ENCODE measurements at regions not wholly inside any gene's neighbourhood (a gene's known extent, or its start where the extent isn't known, plus 50 kb on each side); places are given as distances from the start of the nearest gene placed in this dataset.

DNA sequence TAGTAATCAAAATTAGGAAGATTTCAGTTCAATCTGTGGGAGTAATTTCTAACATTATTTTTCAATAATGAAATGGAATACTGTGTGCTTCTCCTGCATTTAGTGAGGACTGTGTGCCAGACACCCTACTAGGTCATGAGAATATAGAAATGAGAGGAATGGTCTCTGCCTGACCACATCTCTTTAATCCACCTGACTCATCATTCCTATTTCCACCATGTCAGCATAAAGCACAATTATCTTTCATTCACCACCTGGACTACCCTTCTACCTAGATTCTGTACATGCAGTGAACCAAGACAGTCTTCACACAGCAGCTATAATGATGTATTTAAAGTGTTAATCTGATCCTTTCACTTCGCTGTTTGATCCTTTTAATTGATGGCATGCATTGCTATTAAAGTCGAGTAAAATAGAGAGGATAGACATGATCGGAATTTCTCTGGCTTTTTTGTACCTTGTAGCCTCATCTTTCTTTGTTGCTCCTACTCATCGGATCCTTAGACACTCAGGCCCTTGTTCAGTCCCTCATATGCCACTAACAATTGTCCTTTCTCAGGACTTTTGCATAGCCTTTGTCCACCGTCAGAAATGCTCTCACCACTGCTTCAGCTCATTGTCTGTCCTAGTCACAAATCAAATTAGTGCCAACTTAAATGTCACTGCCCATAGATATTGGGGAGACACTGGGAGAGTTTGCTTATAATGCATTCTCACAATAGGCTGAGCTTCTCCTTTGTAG lies 1037.1 kb downstream of the REEP3 start:
- WGBS, 3 donors, result 72 to 76% (median 75%) methylated on average over 5 of the region's 5 CpGs
- no peaks in the 10 kb centered on the region for H3K4me1 ChIP-seq (ENCODE audit: insufficient read depth)
- TF ChIP-seq EP300 (IDR thresholded peaks at IDR 0.05) (no peak), POLR2A (IDR thresholded peaks at IDR 0.05) (no peak)
- TF ChIP-seq, protein P1, sequence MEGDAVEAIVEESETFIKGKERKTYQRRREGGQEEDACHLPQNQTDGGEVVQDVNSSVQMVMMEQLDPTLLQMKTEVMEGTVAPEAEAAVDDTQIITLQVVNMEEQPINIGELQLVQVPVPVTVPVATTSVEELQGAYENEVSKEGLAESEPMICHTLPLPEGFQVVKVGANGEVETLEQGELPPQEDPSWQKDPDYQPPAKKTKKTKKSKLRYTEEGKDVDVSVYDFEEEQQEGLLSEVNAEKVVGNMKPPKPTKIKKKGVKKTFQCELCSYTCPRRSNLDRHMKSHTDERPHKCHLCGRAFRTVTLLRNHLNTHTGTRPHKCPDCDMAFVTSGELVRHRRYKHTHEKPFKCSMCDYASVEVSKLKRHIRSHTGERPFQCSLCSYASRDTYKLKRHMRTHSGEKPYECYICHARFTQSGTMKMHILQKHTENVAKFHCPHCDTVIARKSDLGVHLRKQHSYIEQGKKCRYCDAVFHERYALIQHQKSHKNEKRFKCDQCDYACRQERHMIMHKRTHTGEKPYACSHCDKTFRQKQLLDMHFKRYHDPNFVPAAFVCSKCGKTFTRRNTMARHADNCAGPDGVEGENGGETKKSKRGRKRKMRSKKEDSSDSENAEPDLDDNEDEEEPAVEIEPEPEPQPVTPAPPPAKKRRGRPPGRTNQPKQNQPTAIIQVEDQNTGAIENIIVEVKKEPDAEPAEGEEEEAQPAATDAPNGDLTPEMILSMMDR (IDR thresholded peaks at IDR 0.05), result no peak
- intact Hi-C loops (cut with DNase I), result no loop called here
- DNase-seq, result no peak
- H3K27ac ChIP-seq, result no peak overlapping the region
- H3K9me3 ChIP-seq, result no peaks in the 10 kb centered on the region
- H3K4me3 ChIP-seq, result no peak overlapping the region
- no peaks in the 10 kb centered on the region for H3K36me3 ChIP-seq
- H3K27me3 ChIP-seq, result no peaks in the 10 kb centered on the region

- WGBS, 3 donors, result 80 to 94% (median 91%) methylated on average over 1 of the region's 1 CpG
- H3K36me3 ChIP-seq, result no peaks in the 10 kb centered on the region
- TF ChIP-seq, protein P1 (IDR thresholded peaks at IDR 0.05), result no peak
- TF ChIP-seq EP300 (IDR thresholded peaks at IDR 0.05), result no peak
- no peak for TF ChIP-seq POLR2A (IDR thresholded peaks at IDR 0.05)
- H3K27ac ChIP-seq, result no peak overlapping the region
- no peaks in the 10 kb centered on the region for H3K9me3 ChIP-seq
- DNase-seq, result no peak
- no peaks in the 10 kb centered on the region for H3K27me3 ChIP-seq
- H3K4me3 ChIP-seq, result no peak overlapping the region
- intact Hi-C loops (cut with DNase I), result no loop called here
- H3K4me1 ChIP-seq (ENCODE audit: insufficient read depth), result no peaks in the 10 kb centered on the region
Observed at GRCh38 chr10:64571056-64571455, 1049.9 kb downstream of the REEP3 start.

DNA sequence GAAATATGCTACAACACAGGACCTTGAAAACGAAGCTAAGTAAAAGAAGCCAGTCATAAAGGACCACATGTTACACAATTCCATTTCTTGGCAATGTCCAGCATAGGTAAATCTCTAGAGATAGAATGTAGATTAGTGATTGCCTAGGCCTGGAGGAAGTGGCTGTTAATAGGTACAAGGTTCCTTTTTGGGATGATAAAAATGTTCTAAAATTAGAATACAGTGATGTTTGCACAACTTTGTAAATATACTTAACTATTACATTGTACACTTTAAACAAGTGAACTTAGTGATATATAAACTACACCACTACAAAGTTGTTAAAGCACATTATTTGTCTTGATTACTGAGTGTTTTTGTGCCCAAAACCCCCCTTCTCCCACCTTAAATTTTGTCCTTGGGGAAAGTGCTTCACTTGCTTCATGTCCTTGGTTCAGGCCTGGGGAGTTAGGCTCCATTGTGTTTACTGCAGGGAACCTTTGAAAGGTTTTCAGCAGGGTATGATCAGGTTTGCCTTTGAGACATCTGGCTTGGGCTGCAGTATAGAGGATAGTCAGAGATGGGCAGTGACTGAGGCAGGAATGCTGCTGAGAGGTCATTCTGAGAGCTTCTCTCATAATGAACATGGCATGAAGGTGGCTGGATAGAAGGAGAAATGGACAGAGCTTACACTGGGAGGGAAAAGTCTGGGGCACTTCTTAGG lies 1052.6 kb downstream of the REEP3 start:
- H3K27ac ChIP-seq, result no peak overlapping the region
- no peaks in the 10 kb centered on the region for H3K27me3 ChIP-seq
- WGBS, 3 donors, result 54 to 73% (median 61%) methylated on average over 1 of the region's 1 CpG
- no peak overlapping the region for H3K4me3 ChIP-seq
- no peaks in the 10 kb centered on the region for H3K36me3 ChIP-seq
- H3K9me3 ChIP-seq, result no peaks in the 10 kb centered on the region
- intact Hi-C loops (cut with DNase I), result no loop called here
- H3K4me1 ChIP-seq (ENCODE audit: insufficient read depth), result no peaks in the 10 kb centered on the region
- TF ChIP-seq POLR2A (IDR thresholded peaks at IDR 0.05) (no peak), EP300 (IDR thresholded peaks at IDR 0.05) (no peak)
- TF ChIP-seq, protein P1 (IDR thresholded peaks at IDR 0.05), result no peak
- no peak for DNase-seq

DNA sequence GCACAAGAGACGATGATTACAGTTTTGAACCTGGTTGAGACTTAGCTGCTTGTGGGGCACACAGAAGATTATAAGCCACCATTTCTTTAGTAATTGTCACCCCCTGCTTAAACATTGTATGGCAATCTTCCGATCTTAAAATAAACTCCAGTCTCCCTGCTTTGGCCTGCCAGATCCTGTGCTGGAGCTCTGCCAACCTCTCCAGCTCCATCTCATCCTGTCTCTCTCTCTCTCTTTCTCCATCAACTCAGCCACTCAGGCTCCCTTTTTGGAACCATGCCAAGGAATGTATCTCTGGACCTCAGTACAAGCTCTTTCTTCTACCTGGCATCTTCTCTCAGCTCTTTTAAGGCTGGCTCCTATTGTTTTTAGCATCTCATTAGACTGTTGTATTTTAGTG lies 1053.2 kb downstream of the REEP3 start:
- intact Hi-C loops (cut with DNase I), result no loop called here
- Histone ChIP-seq H3K9me3 (no peaks in the 10 kb centered on the region), H3K36me3 (no peaks in the 10 kb centered on the region), H3K27ac (no peak overlapping the region), H3K4me3 (no peak overlapping the region), H3K27me3 (no peaks in the 10 kb centered on the region), H3K4me1 (ENCODE audit: insufficient read depth) (no peaks in the 10 kb centered on the region)
- 52 to 61% (median 61%) methylated on average over 2 of the region's 2 CpGs for WGBS, 3 donors
- no peak for TF ChIP-seq POLR2A (IDR thresholded peaks at IDR 0.05)
- TF ChIP-seq, protein P1 (IDR thresholded peaks at IDR 0.05), result no peak
- TF ChIP-seq EP300 (IDR thresholded peaks at IDR 0.05), result no peak
- no peak for DNase-seq
